IMR-90 (cell line): ENCODE measurements at regions not wholly inside any gene's neighbourhood (a gene's known extent, or its start where the extent isn't known, plus 50 kb on each side); places are given as distances from the start of the nearest gene placed in this dataset.

ENCODE experiments used
- CEBPB ChIP-seq: IDR thresholded peaks from 2 replicates; pipeline ENCODE4 v1.6.1; 2012; ENCODE audit warnings: low read depth, low read length, improper control_type of control experiment
- CHD1 ChIP-seq: IDR thresholded peaks from 2 replicates; pipeline ENCODE4 v1.6.1; 2012; ENCODE audit warnings: low read depth, low read length, improper control_type of control experiment
- FOS ChIP-seq: fragments of 150-350 bp; IDR thresholded peaks from 2 replicates; pipeline ENCODE4 v1.6.1; 2016; ENCODE audit warnings: low read depth, low read length
- MXI1 ChIP-seq: IDR thresholded peaks from 2 replicates; pipeline ENCODE4 v1.6.1; 2012; ENCODE audit warnings: low read depth, mild to moderate bottlenecking, low read length, moderate library complexity, borderline replicate concordance
- NFE2L2 ChIP-seq: fragments of 150-350 bp; IDR thresholded peaks from 2 replicates; pipeline ENCODE4 v1.6.1; 2016; ENCODE audit warnings: low read depth, mild to moderate bottlenecking, low read length
- POLR2A ChIP-seq: IDR thresholded peaks from 2 replicates; pipeline ENCODE4 v1.6.1; 2012; ENCODE audit warnings: mild to moderate bottlenecking, low read depth, low read length
- RFX5 ChIP-seq: IDR thresholded peaks from 2 replicates; pipeline ENCODE4 v1.8.0; 2012; ENCODE audit warnings: low read depth, mild to moderate bottlenecking, low read length, moderate library complexity
- TF ChIP-seq, protein P1 (sequence below): conservative IDR thresholded peaks from 2 replicates; pipeline ENCODE4 v1.5.1; 2012; ENCODE audit warnings: mild to moderate bottlenecking, low read depth, low read length, improper control_type of control experiment
- TF ChIP-seq, protein P2 (sequence below): fragments of 150-350 bp; IDR thresholded peaks from 2 replicates; pipeline ENCODE4 v1.6.1; 2017; ENCODE audit warnings: mild to moderate bottlenecking, antibody characterized with exemption, low read length, low read depth

DNA sequence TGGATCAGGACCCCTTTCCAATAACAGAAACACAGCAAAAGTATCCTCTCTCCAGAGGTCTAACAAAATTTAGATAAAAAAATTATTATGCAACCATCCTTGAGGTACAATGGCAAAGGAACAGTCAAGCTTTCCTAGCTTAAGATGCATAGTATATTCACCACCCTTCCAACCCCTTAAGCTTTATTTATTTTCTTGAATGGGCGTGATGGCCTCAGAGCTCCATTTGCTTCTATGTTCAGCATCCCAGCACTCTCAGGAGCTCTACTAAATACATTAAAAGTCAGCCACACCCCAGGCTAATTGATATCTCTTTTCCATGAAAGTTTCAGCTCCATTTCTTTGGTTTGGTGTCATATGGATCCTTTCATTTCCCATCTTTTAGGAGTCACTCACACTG lies 1335.2 kb upstream of the ZEB2 start:
- TF ChIP-seq, protein P1, sequence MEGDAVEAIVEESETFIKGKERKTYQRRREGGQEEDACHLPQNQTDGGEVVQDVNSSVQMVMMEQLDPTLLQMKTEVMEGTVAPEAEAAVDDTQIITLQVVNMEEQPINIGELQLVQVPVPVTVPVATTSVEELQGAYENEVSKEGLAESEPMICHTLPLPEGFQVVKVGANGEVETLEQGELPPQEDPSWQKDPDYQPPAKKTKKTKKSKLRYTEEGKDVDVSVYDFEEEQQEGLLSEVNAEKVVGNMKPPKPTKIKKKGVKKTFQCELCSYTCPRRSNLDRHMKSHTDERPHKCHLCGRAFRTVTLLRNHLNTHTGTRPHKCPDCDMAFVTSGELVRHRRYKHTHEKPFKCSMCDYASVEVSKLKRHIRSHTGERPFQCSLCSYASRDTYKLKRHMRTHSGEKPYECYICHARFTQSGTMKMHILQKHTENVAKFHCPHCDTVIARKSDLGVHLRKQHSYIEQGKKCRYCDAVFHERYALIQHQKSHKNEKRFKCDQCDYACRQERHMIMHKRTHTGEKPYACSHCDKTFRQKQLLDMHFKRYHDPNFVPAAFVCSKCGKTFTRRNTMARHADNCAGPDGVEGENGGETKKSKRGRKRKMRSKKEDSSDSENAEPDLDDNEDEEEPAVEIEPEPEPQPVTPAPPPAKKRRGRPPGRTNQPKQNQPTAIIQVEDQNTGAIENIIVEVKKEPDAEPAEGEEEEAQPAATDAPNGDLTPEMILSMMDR, result no peak
- TF ChIP-seq FOS (no peak), POLR2A (no peak), CEBPB (no peak), MXI1 (no peak), NFE2L2 (no peak), CHD1 (no peak), RFX5 (no peak)
- TF ChIP-seq, protein P2, sequence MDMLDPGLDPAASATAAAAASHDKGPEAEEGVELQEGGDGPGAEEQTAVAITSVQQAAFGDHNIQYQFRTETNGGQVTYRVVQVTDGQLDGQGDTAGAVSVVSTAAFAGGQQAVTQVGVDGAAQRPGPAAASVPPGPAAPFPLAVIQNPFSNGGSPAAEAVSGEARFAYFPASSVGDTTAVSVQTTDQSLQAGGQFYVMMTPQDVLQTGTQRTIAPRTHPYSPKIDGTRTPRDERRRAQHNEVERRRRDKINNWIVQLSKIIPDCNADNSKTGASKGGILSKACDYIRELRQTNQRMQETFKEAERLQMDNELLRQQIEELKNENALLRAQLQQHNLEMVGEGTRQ, result no peak
